ENCODE measurements at regions not wholly inside any gene's neighbourhood (a gene's known extent, or its start where the extent isn't known, plus 50 kb on each side); places are given as distances from the start of the nearest gene placed in this dataset.

- no peak for DNase-seq (ENCODE audit: low read depth)
Observed at GRCh38 chr1:95431235-95431634, 197.2 kb downstream of the RWDD3 start.

DNA sequence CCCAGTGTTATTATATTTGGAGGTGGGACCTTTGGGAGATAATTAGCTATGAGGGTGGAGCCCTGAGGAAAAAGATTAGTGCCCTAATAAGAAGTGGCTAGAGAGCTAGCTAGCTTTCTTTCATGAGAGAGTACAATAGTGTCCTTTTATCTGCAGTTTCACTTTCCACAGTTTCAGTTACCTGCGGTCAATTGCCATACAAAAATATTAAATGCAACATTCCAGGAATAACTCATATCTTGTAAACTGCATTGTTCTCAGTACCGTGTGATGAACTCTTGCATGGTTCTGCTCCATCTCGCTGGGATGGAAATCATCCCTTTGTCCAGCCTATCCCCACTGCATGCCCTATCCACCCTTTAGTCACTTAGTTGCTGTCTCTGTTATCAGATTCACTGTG, 201.6 kb downstream of the RWDD3 start:
- DNase-seq (ENCODE audit: low read depth) = no peak

DNA sequence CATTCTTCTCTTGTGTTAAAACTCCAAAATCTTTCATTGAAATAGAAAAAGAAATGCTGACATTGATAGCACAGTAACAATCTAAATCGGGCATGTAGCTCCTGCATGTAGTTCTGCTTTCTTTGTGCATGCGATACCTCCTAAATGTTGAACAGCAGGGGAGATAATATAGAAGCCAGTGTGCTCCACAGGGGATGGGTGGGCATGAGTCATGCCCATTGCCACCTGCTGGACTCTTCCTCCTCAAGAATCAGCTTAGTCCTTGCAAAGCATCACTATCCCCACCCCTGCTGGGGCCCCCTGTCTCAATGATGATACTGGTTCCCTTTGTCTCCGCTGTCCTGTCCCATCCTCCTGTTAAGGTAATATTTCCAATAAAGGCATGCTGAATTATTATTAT, 203.0 kb downstream of the RWDD3 start:
- no peak for DNase-seq (ENCODE audit: low read depth)

DNA sequence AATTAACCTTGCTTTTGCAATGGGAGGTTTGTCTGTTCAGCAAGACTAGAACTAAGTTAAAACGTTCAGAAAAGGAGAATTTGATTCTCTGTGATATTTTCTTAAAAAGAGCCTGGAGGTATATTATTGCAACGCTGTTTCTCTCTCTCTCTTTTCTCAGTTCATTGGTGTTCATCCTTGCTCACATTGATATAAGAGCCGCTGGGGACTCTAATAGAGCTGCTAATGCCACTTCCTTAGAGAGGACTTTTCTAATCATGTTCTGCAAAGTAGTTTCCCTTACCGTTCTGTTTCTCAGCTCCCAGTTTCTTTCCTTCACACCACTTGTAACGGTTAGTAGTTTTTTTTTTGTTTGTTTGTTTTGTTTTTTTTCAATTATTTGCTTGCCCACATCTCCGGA, 203.8 kb downstream of the RWDD3 start:
- no peak for DNase-seq (ENCODE audit: low read depth)

GRCh38 chr1:95438218-95438948, 204.4 kb downstream of the RWDD3 start:
- DNase-seq (ENCODE audit: low read depth) = no peak

GRCh38 chr1:95440511-95440910, 206.5 kb downstream of the RWDD3 start:
- no peak for DNase-seq (ENCODE audit: low read depth)

DNA sequence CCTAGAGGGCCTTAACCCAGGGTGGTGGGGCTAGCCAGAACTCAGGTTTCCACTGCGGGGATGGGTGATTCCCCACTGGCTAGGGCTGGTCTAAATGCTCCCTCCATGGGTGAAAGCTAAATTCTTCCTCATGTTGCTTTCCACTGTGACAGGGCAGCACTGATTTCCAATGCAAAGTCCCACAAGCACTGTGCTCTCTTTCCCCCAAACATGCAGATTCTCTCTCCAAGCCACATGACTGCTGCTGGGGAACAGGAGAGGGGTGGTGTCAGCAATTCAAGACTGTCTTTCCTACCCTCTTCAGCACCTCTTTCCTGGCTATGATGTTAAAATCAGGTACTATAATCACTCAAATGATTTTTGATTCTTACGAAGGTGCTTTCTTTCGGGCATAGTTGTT, 215.5 kb downstream of the RWDD3 start:
- no peak for DNase-seq (ENCODE audit: low read depth)

DNA sequence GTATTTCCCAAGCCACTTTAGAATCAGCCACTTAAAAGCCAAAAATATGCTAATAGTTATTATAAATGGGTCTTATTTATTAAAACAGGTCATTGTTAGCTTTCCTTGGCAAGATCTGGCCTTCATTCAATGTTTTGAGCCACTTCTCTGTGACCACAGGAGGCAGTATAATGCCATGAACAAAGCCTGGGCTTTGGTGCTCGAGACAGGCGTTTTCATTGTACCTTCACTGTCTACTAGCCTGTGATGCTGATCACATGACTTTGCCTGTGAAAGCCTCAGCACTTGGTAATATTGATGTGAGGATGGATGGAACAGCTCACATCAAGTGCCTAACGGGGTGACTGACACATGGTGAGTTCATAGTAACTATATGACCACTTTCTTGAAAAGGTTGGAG, 217.0 kb downstream of the RWDD3 start:
- DNase-seq (ENCODE audit: low read depth) = peak; percentile 2

DNA sequence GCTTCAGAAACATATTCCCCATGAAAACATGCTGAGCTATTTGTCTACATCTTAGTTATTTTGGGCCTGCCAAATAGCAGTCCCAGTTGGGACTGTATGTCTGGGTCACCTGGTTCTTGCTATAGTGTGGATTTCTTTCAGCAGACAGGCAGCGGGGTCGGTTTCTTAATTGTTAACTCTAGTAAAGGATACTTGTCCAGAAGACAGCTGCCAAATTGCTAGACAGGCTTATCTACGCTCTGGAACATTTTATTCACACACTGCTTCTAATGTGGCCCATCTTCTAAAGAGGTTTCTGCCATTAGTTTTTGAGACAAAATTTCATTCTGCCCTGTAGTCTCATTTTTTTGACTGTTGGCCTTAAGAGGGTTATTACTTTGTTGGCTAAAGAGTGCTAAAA, 217.9 kb downstream of the RWDD3 start:
- DNase-seq (ENCODE audit: low read depth) = no peak

GRCh38 chr1:95453053-95453452, 219.0 kb downstream of the RWDD3 start:
- no peak for DNase-seq (ENCODE audit: low read depth)

DNA sequence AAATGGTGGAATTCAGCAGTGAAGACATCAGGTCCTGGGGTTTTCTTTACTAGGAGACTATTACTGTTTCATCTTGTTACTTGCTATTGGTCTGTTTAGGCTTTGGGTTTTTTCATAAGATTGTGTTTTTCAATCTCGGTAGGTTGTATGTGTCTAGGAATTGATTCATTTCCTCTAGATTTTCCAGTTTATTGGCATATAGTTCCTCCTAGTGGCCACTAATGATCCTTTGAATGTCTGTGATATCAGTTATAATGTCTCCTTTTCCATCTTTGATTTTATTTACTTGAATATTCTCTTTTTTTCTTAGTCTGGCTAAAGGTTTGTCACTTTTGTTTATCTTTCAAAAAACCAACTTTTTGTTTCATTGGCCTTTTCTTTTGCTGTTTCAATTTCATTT, 233.0 kb downstream of the RWDD3 start:
- DNase-seq (ENCODE audit: low read depth) = peak; percentile 1

GRCh38 chr1:95475686-95476457, 241.9 kb downstream of the RWDD3 start:
- no peak for DNase-seq (ENCODE audit: low read depth)

DNA sequence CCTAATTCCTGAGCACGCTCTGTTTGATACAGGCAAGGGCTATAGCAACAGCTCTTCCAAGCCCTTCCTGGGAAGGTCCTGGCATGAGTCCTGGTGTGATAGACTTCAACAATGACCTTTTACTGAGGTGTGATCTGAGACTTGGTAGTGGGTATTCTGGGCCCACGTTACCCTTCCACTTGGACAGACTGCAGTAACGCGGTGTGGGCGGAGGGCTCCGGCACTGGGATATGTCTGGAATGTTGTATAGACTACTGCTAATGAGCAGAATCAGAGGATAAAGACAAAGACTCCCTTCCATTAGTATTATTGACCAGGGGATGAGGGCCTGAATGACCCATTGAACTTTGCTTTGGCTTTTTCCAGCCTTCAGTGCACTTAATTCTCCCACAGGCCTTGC, 262.3 kb downstream of the RWDD3 start:
- no peak for DNase-seq (ENCODE audit: low read depth)

DNA sequence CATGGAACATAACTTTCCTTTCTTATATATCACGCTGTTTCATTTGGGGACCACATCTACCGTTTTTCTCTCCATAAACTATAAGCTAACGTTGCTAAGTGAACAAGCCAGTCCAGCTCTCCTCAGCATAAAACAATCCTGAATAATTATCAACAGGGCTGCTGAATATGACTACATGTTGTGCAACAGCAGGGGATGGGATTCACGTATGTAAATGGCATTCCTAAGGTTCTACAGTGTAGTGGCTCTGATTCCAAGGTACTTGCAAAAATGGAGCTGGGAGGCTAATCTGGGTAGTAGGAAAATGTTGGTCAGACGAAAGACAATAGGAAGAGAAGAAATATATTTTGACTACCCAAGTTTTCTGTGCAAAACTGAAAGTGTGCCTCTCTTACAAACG, 262.8 kb downstream of the RWDD3 start:
- DNase-seq (ENCODE audit: low read depth) = no peak

- no peak for DNase-seq (ENCODE audit: low read depth)
Observed at GRCh38 chr1:95497566-95497965, 263.6 kb downstream of the RWDD3 start.

GRCh38 chr1:95503278-95504030, 269.4 kb downstream of the RWDD3 start:
- DNase-seq (ENCODE audit: low read depth) = no peak

DNA sequence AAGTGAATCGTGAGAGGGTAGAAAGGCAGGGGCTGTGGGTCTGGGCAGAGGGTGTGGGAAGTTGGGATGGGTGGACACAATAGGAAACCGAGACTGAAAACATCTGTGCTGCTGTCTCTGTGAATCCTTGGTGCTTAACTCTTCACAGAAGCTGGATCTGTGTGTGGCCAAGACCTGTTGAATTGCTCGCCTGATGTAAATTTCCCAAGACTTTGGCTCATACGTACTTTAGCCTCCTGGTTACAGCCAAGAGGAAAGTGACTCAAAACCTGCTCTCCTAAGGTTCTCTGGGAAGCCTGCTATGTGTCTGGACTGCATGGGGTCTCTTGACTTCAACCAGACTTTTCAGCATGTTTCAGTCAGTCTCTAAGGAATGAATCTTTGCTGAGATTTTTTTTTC, 270.3 kb downstream of the RWDD3 start:
- no peak for DNase-seq (ENCODE audit: low read depth)

DNA sequence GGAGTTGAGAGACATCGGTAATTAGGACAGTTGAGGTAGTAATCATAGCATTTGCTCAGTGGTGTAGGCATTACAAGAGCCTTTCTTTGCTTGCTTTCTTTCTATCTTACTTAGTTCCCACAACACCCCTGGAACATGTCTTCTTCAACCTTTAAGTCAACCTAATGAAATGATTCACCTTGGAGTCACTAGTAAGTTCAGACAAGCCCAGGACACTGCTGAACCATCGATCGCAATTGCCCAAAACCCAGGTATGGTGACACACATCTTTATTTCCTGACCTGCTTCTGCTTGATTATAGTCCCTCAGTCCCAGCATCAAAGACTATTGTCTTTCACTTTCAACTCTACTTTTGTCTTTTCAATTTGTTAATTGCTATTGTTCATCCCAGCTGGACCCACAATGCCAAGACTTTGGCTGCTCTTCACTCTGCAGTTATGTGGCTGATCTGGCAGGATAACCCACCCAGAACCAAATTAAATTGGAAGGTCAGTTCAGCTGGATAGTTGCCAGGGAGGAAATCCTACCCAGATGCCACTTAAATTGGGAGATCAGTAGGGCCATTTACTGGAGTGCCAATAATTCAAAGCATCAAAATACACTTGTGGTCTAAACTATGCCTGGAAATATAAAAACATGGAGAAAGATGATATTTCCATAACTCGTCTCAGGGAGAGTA, 272.9 kb downstream of the RWDD3 start:
- DNase-seq (ENCODE audit: low read depth) = no peak

DNA sequence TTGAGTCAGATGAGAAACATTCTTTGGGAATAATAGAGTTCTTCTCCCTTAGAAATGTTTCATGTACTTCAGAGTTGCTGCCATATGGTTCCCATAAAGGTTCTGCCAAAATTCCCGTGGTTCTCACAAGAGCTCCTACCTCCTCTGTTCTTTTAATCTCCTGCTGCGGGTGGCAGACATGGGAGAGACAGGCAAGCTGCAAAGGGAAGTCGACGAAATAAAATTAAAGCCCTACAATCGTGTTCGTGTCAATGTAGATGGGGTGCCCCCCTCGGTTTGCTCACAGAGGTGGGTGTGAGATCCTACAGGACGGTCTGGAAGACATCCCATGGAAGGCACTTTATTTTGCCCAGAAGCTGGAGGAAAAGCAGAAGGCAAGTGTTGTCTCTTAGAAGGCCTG, 276.0 kb downstream of the RWDD3 start:
- DNase-seq (ENCODE audit: low read depth) = no peak

DNA sequence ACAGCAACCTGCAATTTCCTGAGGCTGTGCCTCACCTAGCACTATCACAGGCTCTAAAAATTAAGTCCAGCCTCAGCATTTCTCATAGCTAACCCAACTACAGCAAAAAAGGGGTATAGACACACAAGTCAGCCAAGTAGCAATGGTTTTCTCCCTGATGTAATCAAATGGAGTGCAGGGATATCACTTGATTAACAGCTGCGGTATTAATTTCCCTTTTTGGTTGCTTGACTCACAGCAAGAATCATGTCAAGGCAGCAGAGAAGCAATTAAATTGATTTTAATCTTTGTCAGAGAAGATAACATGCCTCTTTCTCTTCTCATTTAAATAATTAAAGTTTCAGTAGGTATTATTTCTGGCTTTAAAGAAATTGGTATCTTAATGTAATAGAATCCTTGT, 278.9 kb downstream of the RWDD3 start:
- no peak for DNase-seq (ENCODE audit: low read depth)

GRCh38 chr1:95517506-95517905, 283.5 kb downstream of the RWDD3 start:
- no peak for DNase-seq (ENCODE audit: low read depth)

- no peak for DNase-seq (ENCODE audit: low read depth)
Observed at GRCh38 chr1:95518310-95518709, 284.3 kb downstream of the RWDD3 start.
